ENCODE measurements at regions not wholly inside any gene's neighbourhood (a gene's known extent, or its start where the extent isn't known, plus 50 kb on each side); places are given as distances from the start of the nearest gene placed in this dataset.
"Not testable (repeated sequence)": the region's sequence is repeated elsewhere in the genome, so short reads cannot be mapped to it uniquely, and the experiment has no call there.

DNA sequence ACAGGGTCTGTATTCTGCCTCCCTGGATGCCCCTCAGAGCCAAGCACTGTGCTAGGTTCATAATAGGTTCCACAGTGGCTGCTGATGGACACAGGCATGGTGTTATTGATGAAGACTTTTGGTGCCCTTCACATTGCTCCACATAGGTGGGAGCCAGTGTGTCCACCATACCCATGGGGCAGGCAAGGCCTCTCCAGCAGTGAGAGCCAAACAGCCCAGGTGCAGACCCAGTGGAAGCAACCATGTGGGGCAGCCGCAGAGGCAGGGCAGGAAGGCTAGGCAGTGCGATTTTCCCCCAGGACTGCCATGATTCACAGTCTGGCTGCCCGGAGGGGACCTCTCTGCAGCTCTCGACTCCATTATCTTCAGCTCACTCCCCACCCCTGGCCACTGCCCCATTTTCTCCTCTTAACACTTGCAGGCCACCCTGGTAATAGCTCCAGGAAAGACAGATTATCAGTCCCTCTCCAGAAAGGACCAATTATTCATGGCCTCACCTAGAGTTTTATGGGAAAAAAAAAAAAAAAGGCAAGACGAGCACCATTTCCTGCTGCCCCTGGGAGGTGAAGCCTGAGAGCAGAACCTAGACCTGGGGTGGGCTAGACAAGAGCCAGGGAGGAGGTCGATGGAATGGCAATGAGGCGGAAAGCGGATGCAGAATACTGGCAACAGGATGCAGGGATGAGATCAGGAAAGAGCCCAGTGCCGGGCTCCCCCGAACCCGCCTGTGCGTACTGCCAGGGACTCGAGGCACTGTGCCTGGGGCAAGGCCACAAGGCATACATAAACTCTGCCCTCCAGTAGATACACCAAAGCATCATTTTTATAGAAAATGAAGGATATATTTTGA is 343.0 kb upstream of the NCAM1 start:
- Histone ChIP-seq H3K27me3 (ENCODE audit: control insufficient read depth, insufficient read depth, low read length) (no peaks in the 10 kb centered on the region), H3K9ac (ENCODE audit: low read length) (no peak overlapping the region), H3K4me3 (ENCODE audit: low read length) (no peak overlapping the region), H3K4me1 (ENCODE audit: control insufficient read depth, insufficient read depth, low read length) (no peaks in the 10 kb centered on the region), H3K9me3 (ENCODE audit: control insufficient read depth, low read length) (no peaks in the 10 kb centered on the region), H3K36me3 (ENCODE audit: control insufficient read depth, insufficient read depth, low read length) (no peaks in the 10 kb centered on the region)

DNA sequence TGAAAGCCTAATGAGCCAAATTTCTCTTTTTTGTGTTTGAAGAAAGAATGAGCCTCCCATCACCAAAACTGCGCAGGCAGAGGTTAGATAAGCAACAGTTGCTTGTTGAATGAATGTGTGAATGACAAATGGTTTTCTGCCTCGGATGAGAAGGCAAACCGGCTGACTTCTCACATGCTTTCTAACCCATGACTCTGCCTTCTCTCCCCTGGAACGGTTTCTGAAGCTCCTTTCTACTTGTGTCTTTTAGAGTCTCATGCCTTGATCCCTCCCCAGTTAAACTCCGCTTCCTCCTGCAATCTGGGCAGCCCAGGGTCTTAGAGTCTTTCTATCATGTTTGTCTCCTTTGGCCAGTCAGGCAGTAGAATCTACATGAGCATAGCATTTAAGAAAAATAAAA is 342.1 kb upstream of the NCAM1 start:
- no peak overlapping the region for H3K9ac ChIP-seq (ENCODE audit: low read length)
- no peaks in the 10 kb centered on the region for H3K36me3 ChIP-seq (ENCODE audit: control insufficient read depth, insufficient read depth, low read length)

DNA sequence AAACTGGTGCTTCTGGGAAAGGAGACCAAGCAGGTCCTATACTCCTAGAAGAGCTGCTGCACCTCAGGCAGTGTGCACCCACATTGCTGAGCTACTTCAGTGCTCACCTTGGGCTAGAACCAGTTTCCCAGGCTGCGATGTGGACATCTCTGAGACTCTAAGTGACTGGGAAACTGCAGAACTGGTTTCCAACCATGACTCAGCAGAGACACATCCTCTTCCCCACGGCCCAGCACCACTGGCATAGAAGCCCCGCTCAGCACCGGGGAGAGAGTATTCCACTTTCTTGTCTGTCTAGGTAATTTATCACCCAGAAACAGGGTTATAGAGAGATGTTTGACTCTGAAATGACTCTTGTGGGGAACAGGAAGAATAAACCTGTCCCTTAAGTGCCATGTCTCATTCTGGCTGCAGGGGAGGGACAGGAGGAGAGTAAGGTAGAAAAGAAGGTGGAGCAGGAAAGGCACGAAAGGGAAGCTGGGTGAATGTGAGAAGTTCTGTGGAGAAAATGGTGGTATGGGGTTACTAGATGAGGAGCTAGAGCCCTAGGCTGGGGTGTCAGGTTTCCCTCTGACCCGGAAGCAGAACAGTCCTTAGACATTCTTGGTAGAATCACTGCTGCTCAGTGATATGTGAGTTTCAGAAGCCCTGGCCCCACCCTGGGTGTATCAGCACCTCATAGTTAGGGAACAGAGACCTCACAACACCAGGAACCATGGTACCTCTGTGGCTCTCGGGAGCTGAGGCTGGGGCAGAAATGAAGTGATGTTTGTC is 340.4 kb upstream of the NCAM1 start:
- Histone ChIP-seq H3K9ac (ENCODE audit: low read length) (no peak overlapping the region), H3K9me3 (ENCODE audit: control insufficient read depth, low read length) (no peaks in the 10 kb centered on the region), H3K4me1 (ENCODE audit: control insufficient read depth, insufficient read depth, low read length) (no peaks in the 10 kb centered on the region), H3K4me3 (ENCODE audit: low read length) (no peak overlapping the region), H3K27me3 (ENCODE audit: control insufficient read depth, insufficient read depth, low read length) (no peaks in the 10 kb centered on the region), H3K36me3 (ENCODE audit: control insufficient read depth, insufficient read depth, low read length) (no peaks in the 10 kb centered on the region)

More for the DNA sequence above, 342.1 kb upstream of the NCAM1 start:
- no peaks in the 10 kb centered on the region for H3K9me3 ChIP-seq (ENCODE audit: control insufficient read depth, low read length)
- no peaks in the 10 kb centered on the region for H3K27me3 ChIP-seq (ENCODE audit: control insufficient read depth, insufficient read depth, low read length)
- H3K4me1 ChIP-seq (ENCODE audit: control insufficient read depth, insufficient read depth, low read length), result no peaks in the 10 kb centered on the region
- no peak overlapping the region for H3K4me3 ChIP-seq (ENCODE audit: low read length)

DNA sequence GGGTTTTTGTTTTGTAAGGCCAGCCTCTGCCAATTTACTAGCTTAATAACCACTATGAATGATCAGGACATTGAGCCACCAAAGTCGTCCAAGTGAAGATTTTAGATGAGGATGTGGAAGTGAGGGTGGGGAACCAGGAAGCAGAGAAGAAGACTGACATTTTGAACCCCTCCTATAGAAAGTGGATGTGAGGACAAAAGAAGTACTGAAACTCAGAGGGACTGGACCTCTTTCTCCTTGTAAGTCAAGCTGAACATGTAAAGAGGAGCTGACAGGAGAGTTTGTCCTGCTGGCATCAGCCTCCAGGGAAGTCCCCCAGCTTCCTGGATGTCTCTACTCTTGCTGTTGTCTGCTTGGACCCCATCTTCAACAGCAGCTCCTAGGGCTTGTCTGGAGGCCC is 338.2 kb upstream of the NCAM1 start:
- H3K9ac ChIP-seq (ENCODE audit: low read length), result no peak overlapping the region
- H3K36me3 ChIP-seq (ENCODE audit: control insufficient read depth, insufficient read depth, low read length), result no peaks in the 10 kb centered on the region
- no peak overlapping the region for H3K4me3 ChIP-seq (ENCODE audit: low read length)
- no peaks in the 10 kb centered on the region for H3K27me3 ChIP-seq (ENCODE audit: control insufficient read depth, insufficient read depth, low read length)
- no peaks in the 10 kb centered on the region for H3K4me1 ChIP-seq (ENCODE audit: control insufficient read depth, insufficient read depth, low read length)
- H3K9me3 ChIP-seq (ENCODE audit: control insufficient read depth, low read length), result no peaks in the 10 kb centered on the region

DNA sequence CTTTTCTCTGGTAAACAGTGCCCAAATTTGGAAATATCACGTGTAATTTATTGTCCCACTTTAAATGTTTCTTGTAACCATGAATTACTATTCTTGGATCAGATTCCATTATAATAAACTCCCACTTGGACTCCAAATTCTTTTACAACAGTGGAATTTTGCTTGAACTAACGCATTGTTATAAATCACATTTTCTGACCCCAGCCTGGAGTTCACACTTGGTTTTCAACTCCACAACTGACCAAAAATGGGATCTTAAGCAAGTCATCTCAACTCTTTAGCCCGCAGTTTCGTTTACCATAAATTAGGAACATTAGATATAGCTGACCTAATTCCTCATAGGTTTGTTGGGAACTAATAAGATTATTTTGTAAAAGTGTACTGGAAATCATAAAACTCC is 336.8 kb upstream of the NCAM1 start:
- H3K9me3 ChIP-seq (ENCODE audit: control insufficient read depth, low read length), result no peaks in the 10 kb centered on the region
- H3K4me1 ChIP-seq (ENCODE audit: control insufficient read depth, insufficient read depth, low read length), result no peaks in the 10 kb centered on the region

DNA sequence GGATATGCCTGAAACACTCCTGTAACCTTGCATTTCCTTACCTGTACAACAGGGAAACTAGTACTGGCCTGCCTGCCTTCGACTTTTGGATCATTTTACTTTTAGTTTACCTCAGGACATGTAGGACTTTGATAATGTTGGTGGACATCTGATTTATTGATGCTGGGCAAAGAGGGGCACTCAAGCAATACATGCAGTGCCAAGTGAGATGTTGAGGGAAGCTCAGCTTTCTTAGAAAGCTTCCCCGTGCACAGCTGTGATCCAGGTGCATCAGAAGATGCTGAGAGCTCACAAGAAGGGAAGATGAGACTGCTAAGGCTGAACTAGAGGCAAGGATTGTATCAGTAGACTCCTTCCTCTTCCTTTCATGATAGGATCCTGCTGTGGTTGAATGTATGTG is 336.2 kb upstream of the NCAM1 start:
- H3K4me3 ChIP-seq (ENCODE audit: low read length); H3K9ac ChIP-seq (ENCODE audit: low read length); H3K27me3 ChIP-seq (ENCODE audit: control insufficient read depth, insufficient read depth, low read length): not testable (repeated sequence)

More for the DNA sequence above, 336.8 kb upstream of the NCAM1 start:
- Histone ChIP-seq H3K4me3 (ENCODE audit: low read length) (no peak overlapping the region), H3K9ac (ENCODE audit: low read length) (no peak overlapping the region), H3K27me3 (ENCODE audit: control insufficient read depth, insufficient read depth, low read length) (no peaks in the 10 kb centered on the region), H3K36me3 (ENCODE audit: control insufficient read depth, insufficient read depth, low read length) (no peaks in the 10 kb centered on the region)

DNA sequence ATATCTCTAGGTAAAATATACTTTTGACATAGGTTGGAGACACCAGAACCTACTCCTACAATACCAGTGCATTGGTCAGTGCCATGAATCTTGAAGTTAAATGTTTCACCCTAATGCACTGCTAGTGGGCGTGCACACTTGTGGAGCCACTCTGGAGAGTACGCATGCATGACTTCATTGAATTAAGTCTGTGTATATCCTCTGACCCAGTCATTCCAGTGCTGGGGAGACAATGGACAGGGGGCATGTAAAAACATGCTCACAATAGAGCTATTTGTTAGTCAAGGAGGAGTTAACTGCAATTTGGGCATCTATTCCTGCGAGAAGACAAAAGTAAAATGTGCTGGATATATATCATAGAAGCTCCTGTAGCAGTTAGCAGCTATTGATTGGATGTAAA is 335.4 kb upstream of the NCAM1 start:
- no peaks in the 10 kb centered on the region for H3K4me1 ChIP-seq (ENCODE audit: control insufficient read depth, insufficient read depth, low read length)
- H3K9me3 ChIP-seq (ENCODE audit: control insufficient read depth, low read length), result no peaks in the 10 kb centered on the region
- H3K36me3 ChIP-seq (ENCODE audit: control insufficient read depth, insufficient read depth, low read length), result no peaks in the 10 kb centered on the region
- H3K4me3 ChIP-seq (ENCODE audit: low read length), result no peak overlapping the region
- H3K9ac ChIP-seq (ENCODE audit: low read length), result no peak overlapping the region
- no peaks in the 10 kb centered on the region for H3K27me3 ChIP-seq (ENCODE audit: control insufficient read depth, insufficient read depth, low read length)

More for the DNA sequence above, 336.2 kb upstream of the NCAM1 start:
- H3K9me3 ChIP-seq (ENCODE audit: control insufficient read depth, low read length); H3K4me1 ChIP-seq (ENCODE audit: control insufficient read depth, insufficient read depth, low read length); H3K36me3 ChIP-seq (ENCODE audit: control insufficient read depth, insufficient read depth, low read length): not testable (repeated sequence)

DNA sequence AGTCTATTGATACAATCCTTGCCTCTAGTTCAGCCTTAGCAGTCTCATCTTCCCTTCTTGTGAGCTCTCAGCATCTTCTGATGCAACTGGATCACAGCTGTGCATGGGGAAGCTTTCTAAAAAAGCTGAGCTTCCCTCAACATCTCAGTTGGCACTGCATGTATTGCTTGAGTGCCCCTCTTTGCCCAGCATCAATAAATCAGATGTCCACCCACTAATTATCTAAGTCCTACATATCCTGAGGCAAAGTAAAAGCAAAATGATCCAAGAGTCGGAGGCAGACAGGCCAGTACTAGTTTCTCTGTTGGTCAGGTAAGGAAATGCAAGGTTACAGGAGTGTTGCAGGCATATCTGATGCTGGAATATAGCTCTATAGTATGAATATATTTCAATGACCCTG is 334.5 kb upstream of the NCAM1 start:
- Histone ChIP-seq H3K4me3 (ENCODE audit: low read length) (no peak overlapping the region), H3K9me3 (ENCODE audit: control insufficient read depth, low read length) (no peaks in the 10 kb centered on the region), H3K4me1 (ENCODE audit: control insufficient read depth, insufficient read depth, low read length) (no peaks in the 10 kb centered on the region), H3K9ac (ENCODE audit: low read length) (no peak overlapping the region), H3K36me3 (ENCODE audit: control insufficient read depth, insufficient read depth, low read length) (no peaks in the 10 kb centered on the region), H3K27me3 (ENCODE audit: control insufficient read depth, insufficient read depth, low read length) (no peaks in the 10 kb centered on the region)

DNA sequence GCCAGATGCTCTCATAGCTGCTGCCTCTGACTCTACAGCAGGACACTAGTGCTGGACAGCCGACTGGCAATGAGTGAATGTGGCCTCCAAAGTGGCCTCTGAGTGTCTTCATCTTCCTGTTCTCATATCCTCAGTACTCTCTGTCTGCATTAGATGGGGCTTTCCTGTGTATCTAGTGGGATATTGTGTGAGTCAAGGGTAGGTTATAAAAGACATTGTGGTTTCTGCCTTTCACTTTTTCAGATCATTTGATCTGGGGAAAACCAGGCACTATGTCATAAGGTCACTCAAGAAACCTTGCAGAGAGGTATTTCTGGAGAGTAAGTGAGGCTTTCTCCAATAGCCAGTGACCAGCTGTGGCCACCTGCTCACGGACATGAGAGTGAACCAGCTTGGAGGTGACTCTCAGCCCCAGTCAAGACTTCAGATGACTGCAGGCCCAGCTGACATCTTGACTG is 333.6 kb upstream of the NCAM1 start:
- Histone ChIP-seq H3K4me1 (ENCODE audit: control insufficient read depth, insufficient read depth, low read length) (no peaks in the 10 kb centered on the region), H3K27me3 (ENCODE audit: control insufficient read depth, insufficient read depth, low read length) (no peaks in the 10 kb centered on the region), H3K4me3 (ENCODE audit: low read length) (no peak overlapping the region), H3K36me3 (ENCODE audit: control insufficient read depth, insufficient read depth, low read length) (no peaks in the 10 kb centered on the region), H3K9ac (ENCODE audit: low read length) (no peak overlapping the region), H3K9me3 (ENCODE audit: control insufficient read depth, low read length) (no peaks in the 10 kb centered on the region)

DNA sequence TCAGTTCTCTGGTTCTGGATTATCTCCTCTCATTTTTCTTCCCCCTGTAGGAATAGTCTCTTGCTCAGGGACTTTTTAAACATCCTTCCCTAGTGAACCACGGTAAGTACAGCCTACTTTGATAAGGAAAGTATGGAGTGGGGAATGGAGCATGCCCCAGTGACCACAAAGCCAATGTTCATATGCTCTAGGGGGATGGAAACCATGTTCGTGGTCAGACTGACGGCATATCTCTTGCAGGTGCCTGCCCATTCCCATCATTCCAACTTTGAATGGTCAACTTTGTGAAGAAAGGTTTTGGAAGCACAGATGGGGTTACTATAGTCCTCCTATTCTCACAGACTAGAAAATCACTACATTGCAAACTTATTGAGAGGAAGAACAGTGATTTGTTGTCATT is 332.5 kb upstream of the NCAM1 start:
- Histone ChIP-seq H3K4me3 (ENCODE audit: low read length) (no peak overlapping the region), H3K36me3 (ENCODE audit: control insufficient read depth, insufficient read depth, low read length) (no peaks in the 10 kb centered on the region), H3K9ac (ENCODE audit: low read length) (no peak overlapping the region), H3K4me1 (ENCODE audit: control insufficient read depth, insufficient read depth, low read length) (no peaks in the 10 kb centered on the region), H3K9me3 (ENCODE audit: control insufficient read depth, low read length) (no peaks in the 10 kb centered on the region), H3K27me3 (ENCODE audit: control insufficient read depth, insufficient read depth, low read length) (no peaks in the 10 kb centered on the region)

DNA sequence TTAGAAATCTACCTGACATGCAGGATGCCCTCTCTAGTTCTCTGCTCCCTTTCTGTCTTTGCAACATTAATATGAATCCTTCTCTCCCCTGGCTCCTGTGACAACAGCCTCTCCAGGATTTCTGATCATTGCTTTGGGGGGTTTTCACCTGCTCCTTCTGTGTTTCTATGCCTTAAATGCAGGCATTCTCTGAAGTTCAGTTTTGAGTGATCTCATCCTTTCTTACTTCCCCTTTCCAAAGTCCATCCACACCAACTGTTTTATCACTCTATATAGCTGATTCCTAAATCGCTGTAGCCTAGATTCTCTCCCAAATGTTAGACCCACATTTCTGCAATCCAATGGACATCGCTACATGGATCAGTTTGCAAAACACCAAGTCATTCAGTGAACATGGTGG is 330.7 kb upstream of the NCAM1 start:
- Histone ChIP-seq H3K4me1 (ENCODE audit: control insufficient read depth, insufficient read depth, low read length) (no peaks in the 10 kb centered on the region), H3K27me3 (ENCODE audit: control insufficient read depth, insufficient read depth, low read length) (no peaks in the 10 kb centered on the region), H3K36me3 (ENCODE audit: control insufficient read depth, insufficient read depth, low read length) (no peaks in the 10 kb centered on the region), H3K9ac (ENCODE audit: low read length) (no peak overlapping the region), H3K4me3 (ENCODE audit: low read length) (no peak overlapping the region), H3K9me3 (ENCODE audit: control insufficient read depth, low read length) (no peaks in the 10 kb centered on the region)

DNA sequence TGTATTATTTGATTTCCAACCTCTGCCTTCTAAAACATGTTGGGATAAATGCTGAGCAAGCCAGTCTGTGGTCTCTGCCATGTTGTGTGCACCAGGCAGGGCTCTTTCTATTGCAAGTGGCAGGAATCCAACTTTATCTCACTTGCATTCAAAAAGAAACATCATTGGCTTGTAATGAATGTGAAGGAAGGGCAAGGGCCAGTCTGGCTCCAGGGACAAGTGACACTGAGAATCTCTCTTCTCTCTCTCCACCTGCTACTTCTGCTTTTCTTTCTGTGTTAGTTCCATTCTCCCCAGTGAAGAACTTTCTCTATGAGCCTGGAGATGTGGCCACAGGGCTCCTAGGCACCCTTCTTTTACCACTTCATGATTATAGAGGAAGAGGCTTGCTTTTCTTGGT is 329.9 kb upstream of the NCAM1 start:
- no peaks in the 10 kb centered on the region for H3K27me3 ChIP-seq (ENCODE audit: control insufficient read depth, insufficient read depth, low read length)
- no peaks in the 10 kb centered on the region for H3K4me1 ChIP-seq (ENCODE audit: control insufficient read depth, insufficient read depth, low read length)
- no peak overlapping the region for H3K4me3 ChIP-seq (ENCODE audit: low read length)
- no peak overlapping the region for H3K9ac ChIP-seq (ENCODE audit: low read length)
- no peaks in the 10 kb centered on the region for H3K36me3 ChIP-seq (ENCODE audit: control insufficient read depth, insufficient read depth, low read length)
- no peaks in the 10 kb centered on the region for H3K9me3 ChIP-seq (ENCODE audit: control insufficient read depth, low read length)

Measured in mucosa of stomach (tissue), 1 donor.